ENCODE measurements at regions not wholly inside any gene's neighbourhood (a gene's known extent, or its start where the extent isn't known, plus 50 kb on each side); places are given as distances from the start of the nearest gene placed in this dataset.
A peak's percentile ranks its signal among the peaks of the same experiment; 100 is the strongest.

GRCh38 chr4:14877246-14878225, 124.7 kb upstream of the CPEB2 start:
- H3K36me3 ChIP-seq = no peaks in the 10 kb centered on the region
- H3K4me3 ChIP-seq = no peak overlapping the region
- ATAC-seq = peak in 1 of 2 donors; percentile 21
- intact Hi-C loops (cut with DNase I; ENCODE audit: low total_unique reads) (no loop called here), in situ Hi-C loops (cut with MboI; ENCODE audit: low sequenced_read_pairs in 4 of 4) (no loop called here)
- no peak overlapping the region for H3K27ac ChIP-seq
- H3K9me3 ChIP-seq = no peaks in the 10 kb centered on the region
- H3K4me1 ChIP-seq = no peaks in the 10 kb centered on the region
- DNase-seq = no peak
- no peaks in the 10 kb centered on the region for H3K27me3 ChIP-seq
- TF ChIP-seq POLR2A (IDR thresholded peaks at IDR 0.05) (no peak), CTCF (IDR thresholded peaks at IDR 0.05 in 4 of 5, conservative IDR thresholded peaks at IDR 0.05 in 1 of 5) (no peak)

GRCh38 chr4:14878681-14879080, 123.6 kb upstream of the CPEB2 start:
- Histone ChIP-seq H3K9me3 (no peaks in the 10 kb centered on the region), H3K4me3 (no peak overlapping the region), H3K4me1 (no peaks in the 10 kb centered on the region), H3K27me3 (no peaks in the 10 kb centered on the region), H3K27ac (no peak overlapping the region), H3K36me3 (no peaks in the 10 kb centered on the region)
- in situ Hi-C loops (cut with MboI; ENCODE audit: low sequenced_read_pairs in 4 of 4) (no loop called here), intact Hi-C loops (cut with DNase I; ENCODE audit: low total_unique reads) (no loop called here)
- no peak for TF ChIP-seq CTCF (IDR thresholded peaks at IDR 0.05 in 4 of 5, conservative IDR thresholded peaks at IDR 0.05 in 1 of 5)
- no peak for TF ChIP-seq POLR2A (IDR thresholded peaks at IDR 0.05)
- no peak for ATAC-seq
- DNase-seq = no peak

DNA sequence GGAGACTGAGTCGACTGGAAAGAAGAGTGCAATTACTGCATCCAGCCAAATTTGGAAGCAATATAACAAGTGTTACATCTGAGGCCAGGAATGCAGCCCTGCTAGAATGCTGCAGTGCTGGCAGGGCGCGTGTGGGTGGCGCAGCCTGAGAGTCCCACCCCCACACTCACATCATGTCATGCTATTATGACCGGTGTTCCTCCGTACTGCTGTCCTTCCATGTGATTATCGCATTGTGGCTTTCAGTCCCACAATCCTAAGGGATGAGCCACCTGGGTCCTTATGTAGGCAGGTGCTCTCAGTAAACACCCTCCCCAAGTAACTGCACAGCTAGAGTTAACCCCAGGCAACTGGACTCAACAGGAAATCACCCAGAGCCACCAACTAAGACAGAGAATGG, 122.6 kb upstream of the CPEB2 start:
- TF ChIP-seq CTCF (IDR thresholded peaks at IDR 0.05 in 4 of 5, conservative IDR thresholded peaks at IDR 0.05 in 1 of 5) = no peak
- Histone ChIP-seq H3K36me3 (no peaks in the 10 kb centered on the region), H3K4me3 (no peak overlapping the region), H3K27ac (no peak overlapping the region), H3K9me3 (no peaks in the 10 kb centered on the region), H3K4me1 (no peaks in the 10 kb centered on the region), H3K27me3 (no peaks in the 10 kb centered on the region)
- DNase-seq (no peak), ATAC-seq (no peak)
- intact Hi-C loops (cut with DNase I; ENCODE audit: low total_unique reads) (no loop called here), in situ Hi-C loops (cut with MboI; ENCODE audit: low sequenced_read_pairs in 4 of 4) (no loop called here)

GRCh38 chr4:14880805-14881204, 121.5 kb upstream of the CPEB2 start:
- H3K4me1 ChIP-seq = no peaks in the 10 kb centered on the region
- no peak for TF ChIP-seq CTCF (IDR thresholded peaks at IDR 0.05 in 4 of 5, conservative IDR thresholded peaks at IDR 0.05 in 1 of 5)
- no peak for TF ChIP-seq POLR2A (IDR thresholded peaks at IDR 0.05)
- H3K9me3 ChIP-seq = no peaks in the 10 kb centered on the region
- no peaks in the 10 kb centered on the region for H3K27me3 ChIP-seq
- in situ Hi-C loops (cut with MboI; ENCODE audit: low sequenced_read_pairs in 4 of 4) (no loop called here), intact Hi-C loops (cut with DNase I; ENCODE audit: low total_unique reads) (no loop called here)
- H3K27ac ChIP-seq = no peak overlapping the region
- no peak overlapping the region for H3K4me3 ChIP-seq
- H3K36me3 ChIP-seq = no peaks in the 10 kb centered on the region
- DNase-seq (no peak), ATAC-seq (no peak)

All from gastrocnemius medialis (tissue), 4 donors.